ENCODE measurements at regions not wholly inside any gene's neighbourhood (a gene's known extent, or its start where the extent isn't known, plus 50 kb on each side); places are given as distances from the start of the nearest gene placed in this dataset.

- TF ChIP-seq CTCF (conservative IDR thresholded peaks at IDR 0.05; ENCODE audit: low read length) (no peak), EZH2phosphoT487 (IDR thresholded peaks at IDR 0.05; ENCODE audit: borderline replicate concordance) (no peak)
These were observed 1374.5 kb upstream of the NXPH2 start for GRCh38 chr2:140154706-140155105.
